C4-2B (cell line): ENCODE measurements at regions not wholly inside any gene's neighbourhood (a gene's known extent, or its start where the extent isn't known, plus 50 kb on each side); places are given as distances from the start of the nearest gene placed in this dataset.

Experiments
- CTCF ChIP-seq: fragments of 450-650 bp; conservative IDR thresholded peaks from 2 replicates; pipeline ENCODE4 v1.5.1; 2017; ENCODE audit warnings: mild to moderate bottlenecking
- ZFX ChIP-seq: fragments of 450-650 bp; IDR thresholded peaks from 2 replicates; pipeline ENCODE4 v1.6.1; 2017

DNA sequence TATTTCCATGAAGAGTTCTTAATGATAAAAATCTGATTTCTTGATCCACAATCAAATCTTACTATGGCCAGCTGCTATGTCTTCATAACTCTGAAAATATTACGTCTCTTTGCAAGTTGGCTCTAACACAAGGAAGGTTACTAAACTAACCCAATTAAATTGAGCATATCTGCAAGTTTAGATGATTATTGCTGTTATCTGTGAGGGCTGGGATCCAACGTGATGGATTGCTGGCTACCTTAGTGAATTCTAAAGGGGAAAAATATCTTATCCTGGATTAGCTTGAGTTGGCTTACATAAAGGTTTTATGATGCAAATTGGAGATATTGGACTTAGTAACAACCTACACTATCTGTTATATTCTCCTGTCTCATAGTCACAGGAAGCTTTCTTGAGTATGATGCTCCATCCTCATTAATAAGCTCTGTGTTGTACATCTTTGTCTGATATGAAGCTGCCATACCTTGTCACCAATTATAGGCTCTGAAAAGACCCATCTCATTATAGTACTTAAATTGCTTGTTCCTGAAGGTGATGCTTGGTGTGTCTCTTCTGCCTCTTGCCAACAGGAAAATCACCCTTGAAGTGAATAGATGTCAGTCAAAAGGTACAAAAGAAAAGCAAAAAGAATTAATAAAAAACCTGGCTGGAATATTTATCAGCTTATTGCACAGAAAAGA, 733.0 kb upstream of the MEF2C start:
- TF ChIP-seq CTCF: no peak
- TF ChIP-seq ZFX: no peak
